ENCODE measurements at regions not wholly inside any gene's neighbourhood (a gene's known extent, or its start where the extent isn't known, plus 50 kb on each side); places are given as distances from the start of the nearest gene placed in this dataset.

GRCh38 chr3:11711876-11712275 lies 68.2 kb upstream of the VGLL4 start:
- TF ChIP-seq CTCF (IDR thresholded peaks at IDR 0.05) (no peak), POLR2A (IDR thresholded peaks at IDR 0.05) (no peak)
